ENCODE measurements at regions not wholly inside any gene's neighbourhood (a gene's known extent, or its start where the extent isn't known, plus 50 kb on each side); places are given as distances from the start of the nearest gene placed in this dataset.
"Not testable (repeated sequence)": the region's sequence is repeated elsewhere in the genome, so short reads cannot be mapped to it uniquely, and the experiment has no call there.

DNA sequence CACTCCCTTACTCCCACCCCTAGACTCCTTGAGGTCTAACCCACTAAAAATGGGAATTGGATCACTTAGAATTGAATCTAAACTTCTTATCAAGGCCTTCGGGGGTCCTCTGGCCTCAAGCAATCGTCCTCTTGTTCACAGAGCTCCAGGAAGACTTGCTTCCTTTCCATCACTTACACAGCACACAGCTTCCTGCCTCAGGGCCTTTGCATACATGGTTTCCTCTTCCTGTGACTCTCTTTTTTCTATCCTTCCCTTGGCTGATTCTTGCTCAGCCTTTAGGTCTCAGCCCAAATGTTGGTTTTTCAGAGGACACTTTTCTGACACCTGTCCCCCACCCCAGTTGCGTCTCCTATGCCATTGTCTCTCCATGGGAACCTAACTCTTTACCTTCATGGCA lies 50.0 kb upstream of the ALDH1B1 start:
- DNase-seq: no peak

DNA sequence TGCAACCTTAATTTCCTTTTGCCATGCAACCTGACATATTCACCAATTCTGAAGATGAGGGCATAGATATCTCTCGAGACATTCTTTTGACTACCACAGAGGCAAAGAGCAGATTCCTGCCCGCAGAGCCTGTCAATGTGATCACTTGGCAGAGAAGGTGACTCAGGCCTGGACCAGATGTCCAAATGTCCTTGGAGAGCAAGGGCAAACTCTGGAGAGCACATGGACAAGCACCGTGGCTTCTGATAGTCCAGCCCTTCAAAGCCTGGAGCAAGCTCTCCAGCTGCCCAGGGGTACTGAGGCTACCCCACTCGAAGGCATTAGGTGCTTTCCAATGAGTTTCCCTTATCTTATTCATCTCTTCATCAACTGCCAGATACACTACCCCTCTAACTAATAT lies 50.4 kb upstream of the ALDH1B1 start:
- no peak for DNase-seq

DNA sequence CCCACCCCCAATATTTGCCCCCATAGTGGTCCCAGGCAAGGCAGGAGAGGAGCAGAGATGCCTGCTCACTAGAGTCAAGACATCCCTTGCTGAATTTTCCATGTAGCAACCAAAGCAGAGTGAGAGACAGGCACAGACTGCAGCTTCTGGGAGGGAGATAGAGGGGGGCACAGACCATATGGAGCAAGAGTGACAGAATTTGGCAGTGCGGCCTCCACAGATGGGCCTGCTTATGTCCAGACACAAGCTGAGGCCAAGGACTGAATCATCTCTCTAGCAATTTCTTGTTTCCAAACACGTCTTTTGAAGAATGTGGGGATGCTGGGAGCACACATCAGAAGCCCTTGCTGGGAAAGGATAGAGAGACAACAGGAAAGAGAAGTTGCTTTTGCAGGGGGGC lies 53.0 kb upstream of the ALDH1B1 start:
- no peak for DNase-seq

DNA sequence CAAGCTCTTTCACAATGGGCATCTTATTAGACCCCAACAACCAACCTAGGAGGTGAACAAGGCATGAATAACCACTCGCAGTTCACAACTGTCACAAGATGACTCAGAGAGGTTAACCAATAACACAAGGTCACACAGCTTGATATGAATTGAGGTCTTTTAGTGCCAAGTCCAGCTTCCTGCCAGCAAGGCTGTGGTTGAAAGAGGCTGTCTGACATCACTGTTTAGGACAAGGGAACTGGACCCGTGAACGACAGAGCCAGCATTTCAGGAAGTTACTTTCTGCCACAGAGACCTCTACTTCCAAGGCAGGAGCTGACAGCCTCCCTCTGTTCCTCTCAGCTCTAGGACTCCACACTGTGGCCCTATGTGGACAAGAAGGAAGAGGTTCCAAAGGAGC lies 53.4 kb upstream of the ALDH1B1 start:
- no peak for DNase-seq

DNA sequence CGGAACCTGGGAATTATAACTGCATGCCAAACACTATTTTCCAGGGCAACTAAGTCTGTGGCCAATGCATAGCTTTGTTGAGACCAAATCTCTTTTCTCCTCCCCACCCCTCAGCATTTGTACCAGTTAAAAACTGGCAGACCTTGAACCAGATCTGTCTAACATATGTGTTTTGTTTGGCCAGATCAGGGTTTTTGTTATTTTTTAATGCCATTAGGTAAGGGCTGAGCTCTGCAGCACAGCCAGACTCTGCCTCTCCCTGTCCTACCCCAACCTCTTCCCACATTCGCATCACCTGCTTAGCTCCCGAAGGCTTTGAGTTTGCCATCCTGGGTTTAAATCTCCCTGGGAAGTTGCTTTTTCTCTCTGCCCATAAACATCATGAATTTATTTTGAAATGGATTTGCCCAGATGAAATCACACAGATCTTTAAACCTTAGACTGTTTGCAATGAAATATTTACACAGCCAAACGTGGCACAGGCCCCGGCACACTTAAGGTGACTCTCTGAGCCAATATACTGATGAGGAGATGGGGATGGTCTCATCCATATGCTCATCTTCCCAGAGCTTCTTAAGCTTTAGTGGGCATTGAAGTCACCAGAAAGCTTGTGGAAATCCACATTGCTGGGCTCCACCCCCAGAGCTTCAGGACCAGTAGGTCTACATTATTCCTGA lies 54.0 kb upstream of the ALDH1B1 start:
- DNase-seq: no peak

- DNase-seq: no peak
Measured at GRCh38 chr9:38337706-38338264, 54.7 kb upstream of the ALDH1B1 start.

DNA sequence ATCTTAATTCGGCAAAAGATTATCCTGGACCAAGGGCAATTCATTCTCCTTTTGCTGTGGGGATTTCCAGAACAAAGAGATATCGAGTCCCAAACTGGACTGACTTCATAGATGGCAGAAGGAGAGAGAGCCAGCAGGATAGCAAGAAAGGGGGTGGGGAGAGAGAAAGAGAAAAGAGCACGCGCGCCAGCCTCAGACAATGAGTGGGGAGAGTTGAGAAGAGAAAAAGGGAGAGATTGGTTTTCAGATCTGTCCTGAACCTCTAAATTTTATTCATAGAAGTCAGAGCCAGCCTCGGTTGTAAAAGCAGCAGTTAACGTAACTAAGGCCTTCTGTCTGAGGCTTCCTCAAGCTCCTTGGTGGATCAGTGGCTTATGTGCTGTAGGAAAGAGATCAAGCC lies 55.3 kb upstream of the ALDH1B1 start:
- no peak for DNase-seq

DNA sequence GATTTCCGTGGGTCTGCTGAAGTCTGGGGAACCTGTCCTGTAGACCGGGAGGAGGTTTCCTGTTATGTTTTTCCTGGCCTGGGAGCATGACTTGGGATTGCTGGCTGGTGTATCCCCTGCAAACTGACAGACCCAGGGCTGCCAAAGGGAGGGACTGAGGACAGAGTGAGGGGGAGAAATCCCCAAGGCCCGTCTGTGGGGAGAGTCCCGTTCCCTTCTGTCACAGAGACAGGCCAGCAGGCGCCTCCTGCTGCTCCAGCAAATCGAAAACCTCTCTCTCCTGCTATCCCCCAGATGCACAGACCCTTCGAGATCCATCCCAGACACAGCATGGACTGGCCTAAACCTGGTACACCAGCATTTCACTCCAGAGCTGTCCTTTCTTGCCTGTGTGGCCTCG lies 56.2 kb upstream of the ALDH1B1 start:
- no peak for DNase-seq

GRCh38 chr9:38335686-38336085 lies 56.8 kb upstream of the ALDH1B1 start:
- DNase-seq: no peak

- no peak for DNase-seq
Measured at GRCh38 chr9:38334234-38334633, 58.3 kb upstream of the ALDH1B1 start.

GRCh38 chr9:38333047-38333446 lies 59.5 kb upstream of the ALDH1B1 start:
- no peak for DNase-seq

GRCh38 chr9:38332625-38333024 lies 59.9 kb upstream of the ALDH1B1 start:
- no peak for DNase-seq

GRCh38 chr9:38331141-38331540 lies 61.4 kb upstream of the ALDH1B1 start:
- no peak for DNase-seq

- DNase-seq: no peak
Measured at GRCh38 chr9:38329968-38330367, 62.5 kb upstream of the ALDH1B1 start.

- DNase-seq: no peak
Measured at GRCh38 chr9:38328765-38329164, 63.7 kb upstream of the ALDH1B1 start.

DNA sequence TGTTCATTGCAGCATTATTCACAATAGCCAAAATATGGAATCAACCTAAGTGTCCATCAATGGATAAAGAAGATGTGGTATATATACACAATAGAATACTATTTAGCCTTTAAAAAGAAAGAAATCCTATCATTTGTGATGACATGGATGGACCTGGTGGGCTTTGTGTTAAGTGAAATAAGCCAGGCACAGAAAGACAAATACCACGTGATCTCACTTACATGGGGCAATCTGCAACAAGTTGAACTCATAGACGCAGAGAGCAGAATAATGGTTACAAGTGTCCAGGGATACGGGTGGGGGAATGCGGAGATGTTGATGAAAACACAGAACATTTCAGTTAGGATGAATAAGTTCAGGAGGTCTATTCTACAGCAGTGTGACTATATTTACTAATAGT lies 66.4 kb upstream of the ALDH1B1 start:
- DNase-seq: no peak

DNA sequence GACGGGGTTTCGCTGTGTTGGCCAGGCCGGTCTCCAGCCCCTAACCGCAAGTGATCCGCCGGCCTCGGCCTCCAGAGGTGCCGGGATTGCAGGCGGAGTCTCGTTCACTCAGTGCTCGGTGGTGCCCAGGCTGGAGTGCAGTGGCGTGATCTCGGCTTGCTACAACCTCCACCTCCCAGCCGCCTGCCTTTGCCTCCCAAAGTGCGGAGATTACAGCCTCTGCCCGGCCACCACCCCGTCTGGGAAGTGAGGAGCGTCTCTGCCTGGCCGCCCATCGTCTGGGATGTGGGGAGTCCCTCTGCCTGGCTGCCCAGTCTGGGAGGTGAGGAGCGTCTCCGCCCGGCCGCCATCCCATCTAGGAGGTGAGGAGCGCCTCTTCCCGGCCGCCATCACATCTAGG lies 68.3 kb upstream of the ALDH1B1 start:
- not testable (repeated sequence) for DNase-seq

GRCh38 chr9:38322937-38323336 lies 69.6 kb upstream of the ALDH1B1 start:
- no peak for DNase-seq

GRCh38 chr9:38319496-38320173 lies 72.9 kb upstream of the ALDH1B1 start:
- no peak for DNase-seq

DNA sequence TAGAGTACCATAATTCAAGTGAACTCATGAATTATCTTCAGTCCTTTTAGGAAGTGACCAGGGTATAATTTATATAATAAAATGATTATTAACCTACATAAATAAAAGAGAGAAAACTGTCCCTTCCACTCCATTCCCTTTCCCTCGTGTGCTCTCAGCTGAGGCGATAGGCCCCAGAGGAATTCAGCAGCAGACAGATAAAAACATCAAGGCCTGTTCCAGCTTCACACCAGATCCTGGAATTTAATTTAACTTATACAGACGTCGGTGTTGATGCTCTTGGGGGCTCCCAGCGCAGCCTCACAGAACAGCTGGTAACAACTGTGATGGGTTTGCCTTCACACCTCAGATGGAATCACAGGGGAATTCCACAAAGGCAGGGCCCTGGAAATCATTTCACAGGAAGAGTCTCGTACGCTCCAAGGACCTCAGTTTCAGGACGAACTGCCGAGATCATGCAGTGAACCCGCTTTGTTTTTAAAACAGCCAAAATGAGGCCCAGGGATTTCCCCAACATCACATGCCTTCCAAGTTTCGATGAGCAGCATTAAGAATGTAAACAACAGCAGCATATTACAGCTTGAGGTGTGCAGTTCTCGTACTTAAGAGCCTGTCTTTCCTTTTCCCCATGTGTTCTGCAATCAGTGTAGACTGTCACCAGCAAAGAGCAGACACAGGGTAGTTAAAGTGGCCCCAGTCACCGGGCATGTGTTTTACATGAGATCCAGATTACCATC lies 73.6 kb upstream of the ALDH1B1 start:
- no peak for DNase-seq

- no peak for DNase-seq
Measured at GRCh38 chr9:38316166-38316780, 76.2 kb upstream of the ALDH1B1 start.

- DNase-seq: no peak
Measured at GRCh38 chr9:38315085-38315595, 77.4 kb upstream of the ALDH1B1 start.

- no peak for DNase-seq
Measured at GRCh38 chr9:38313421-38313820, 79.1 kb upstream of the ALDH1B1 start.
